Daoy (cell line): ENCODE measurements at regions not wholly inside any gene's neighbourhood (a gene's known extent, or its start where the extent isn't known, plus 50 kb on each side); places are given as distances from the start of the nearest gene placed in this dataset.
"Not testable (repeated sequence)": the region's sequence is repeated elsewhere in the genome, so short reads cannot be mapped to it uniquely, and the experiment has no call there.

Experiments used
- DNase-seq: peaks from one replicate; pipeline ENCODE4 v3.0.0-alpha.2; 2015; ENCODE audit warnings: low read depth

- no peak for DNase-seq
Observed at GRCh38 chr22:40094485-40094884, 83.2 kb upstream of the TNRC6B start.

DNA sequence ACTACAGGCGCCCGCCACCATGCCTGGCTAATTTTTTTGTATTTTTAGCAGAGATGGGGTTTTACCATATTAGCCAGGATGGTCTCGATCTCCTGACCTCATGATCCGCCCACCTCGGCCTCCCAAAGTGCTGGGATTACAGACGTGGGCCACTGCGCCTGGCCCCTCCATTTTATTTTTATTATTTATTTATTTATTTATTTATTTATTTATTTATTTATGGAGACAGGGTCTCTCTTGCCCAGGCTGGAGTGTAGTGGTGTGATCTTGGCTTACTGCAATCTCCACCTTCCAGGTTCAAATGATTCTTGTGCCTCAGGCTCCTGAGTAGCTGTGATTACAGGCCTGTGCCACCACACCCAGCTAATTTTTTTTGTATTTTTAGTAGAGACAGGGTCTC lies 77.8 kb upstream of the TNRC6B start:
- DNase-seq = not testable (repeated sequence)

- no peak for DNase-seq
Observed at GRCh38 chr22:40105755-40106154, 72.0 kb upstream of the TNRC6B start.

- no peak for DNase-seq
Observed at GRCh38 chr22:40107244-40107643, 70.5 kb upstream of the TNRC6B start.

GRCh38 chr22:40107851-40108378 lies 69.8 kb upstream of the TNRC6B start:
- DNase-seq = peak; percentile 58

- no peak for DNase-seq
Observed at GRCh38 chr22:40108396-40108795, 69.3 kb upstream of the TNRC6B start.

GRCh38 chr22:40108926-40109325 lies 68.8 kb upstream of the TNRC6B start:
- DNase-seq = not testable (repeated sequence)

DNA sequence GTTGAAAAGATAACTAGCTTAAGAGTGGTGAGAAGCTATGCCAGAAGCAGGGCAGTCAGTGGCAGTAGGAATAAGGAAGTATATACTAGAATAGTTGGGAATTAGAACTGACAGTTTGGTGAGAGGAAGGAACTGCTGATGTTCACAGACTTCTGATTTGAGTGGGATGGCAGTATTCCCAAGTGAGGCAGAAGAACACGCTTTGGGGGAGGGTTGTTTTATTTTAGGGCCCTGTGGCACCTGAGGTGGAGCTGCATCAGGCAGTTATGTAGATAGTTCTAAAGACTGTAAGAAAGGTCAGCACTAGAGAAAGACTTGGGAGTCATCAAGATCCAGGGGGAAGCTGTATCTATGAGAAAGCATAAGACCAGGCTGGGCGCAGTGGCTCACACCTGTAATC lies 66.3 kb upstream of the TNRC6B start:
- no peak for DNase-seq

DNA sequence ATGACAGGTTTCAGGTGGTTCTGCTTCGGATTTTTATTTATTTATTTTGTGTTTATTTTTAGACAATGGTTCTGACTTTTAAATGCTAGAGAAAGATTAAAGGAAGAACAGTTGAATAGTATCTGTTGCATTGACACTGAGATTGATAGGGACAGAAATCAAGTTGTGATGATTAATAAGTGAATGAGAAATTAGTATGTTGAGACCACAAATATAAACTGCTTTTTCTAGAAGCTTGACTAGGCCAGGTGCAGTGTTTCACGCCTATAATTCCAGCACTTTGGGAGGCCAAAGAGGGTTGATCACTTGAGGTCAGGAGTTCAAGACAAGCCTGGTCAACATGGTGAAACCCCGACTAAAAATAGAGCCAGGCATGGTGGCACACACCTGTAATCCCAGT lies 65.1 kb upstream of the TNRC6B start:
- no peak for DNase-seq

GRCh38 chr22:40113696-40114095 lies 64.0 kb upstream of the TNRC6B start:
- no peak for DNase-seq

DNA sequence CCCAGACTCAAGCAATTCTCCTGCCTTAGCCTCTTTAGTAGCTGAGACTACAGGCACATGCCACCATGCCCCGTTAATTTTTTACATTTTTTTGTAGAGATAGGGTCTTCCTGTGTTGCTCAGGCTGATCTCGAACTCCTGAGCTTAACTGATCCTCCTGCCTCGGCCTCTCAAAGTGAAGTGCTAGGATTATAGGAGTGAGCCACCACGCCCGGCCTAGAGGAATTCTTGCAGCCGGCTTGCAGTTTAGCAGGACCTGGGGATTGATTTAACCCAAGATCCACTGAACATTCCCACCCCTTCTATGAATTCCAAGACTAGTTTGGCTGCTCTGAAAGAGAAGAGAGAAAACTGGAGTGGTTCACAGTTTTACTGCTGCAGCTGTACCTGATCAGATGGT lies 63.3 kb upstream of the TNRC6B start:
- DNase-seq = no peak

- DNase-seq = no peak
Observed at GRCh38 chr22:40116496-40117200, 61.1 kb upstream of the TNRC6B start.

DNA sequence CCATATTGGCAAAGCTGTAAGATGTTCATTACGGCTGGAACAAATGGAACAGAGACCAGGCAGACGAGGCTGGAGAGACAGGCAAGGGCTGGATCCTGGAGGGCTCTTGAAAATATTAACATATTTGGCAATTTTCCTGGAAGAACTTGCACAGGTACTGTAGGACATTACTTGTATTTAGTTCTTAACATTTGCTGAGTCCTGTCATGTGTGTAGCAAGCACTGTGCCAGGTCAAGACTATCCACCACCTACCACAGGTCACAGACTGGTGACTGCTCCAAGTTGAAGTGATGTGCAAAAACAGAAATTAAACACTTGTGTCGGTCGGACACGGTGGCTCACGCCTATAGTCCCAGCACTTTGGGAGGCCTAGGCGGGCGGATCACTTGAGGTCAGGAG lies 58.7 kb upstream of the TNRC6B start:
- DNase-seq = no peak

DNA sequence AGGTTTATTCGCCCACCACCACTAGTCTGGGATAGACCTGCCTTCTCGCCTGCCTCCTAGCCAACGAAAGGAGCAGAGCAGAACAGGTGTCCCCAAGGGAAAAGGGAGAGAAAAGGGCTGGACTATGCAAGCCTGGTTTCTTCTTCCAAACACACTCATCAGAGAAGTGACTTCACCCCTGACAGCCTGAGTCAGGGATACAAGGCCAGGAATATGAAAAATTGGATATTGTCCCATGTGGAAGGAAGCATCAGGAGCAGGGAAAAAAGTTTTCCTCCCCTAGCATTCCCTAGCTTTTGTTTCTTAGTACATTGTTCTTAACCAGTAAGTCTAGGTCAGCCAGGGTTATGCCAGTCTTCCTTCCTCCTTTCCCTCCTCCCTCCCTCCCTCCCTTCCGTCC lies 56.9 kb upstream of the TNRC6B start:
- no peak for DNase-seq

DNA sequence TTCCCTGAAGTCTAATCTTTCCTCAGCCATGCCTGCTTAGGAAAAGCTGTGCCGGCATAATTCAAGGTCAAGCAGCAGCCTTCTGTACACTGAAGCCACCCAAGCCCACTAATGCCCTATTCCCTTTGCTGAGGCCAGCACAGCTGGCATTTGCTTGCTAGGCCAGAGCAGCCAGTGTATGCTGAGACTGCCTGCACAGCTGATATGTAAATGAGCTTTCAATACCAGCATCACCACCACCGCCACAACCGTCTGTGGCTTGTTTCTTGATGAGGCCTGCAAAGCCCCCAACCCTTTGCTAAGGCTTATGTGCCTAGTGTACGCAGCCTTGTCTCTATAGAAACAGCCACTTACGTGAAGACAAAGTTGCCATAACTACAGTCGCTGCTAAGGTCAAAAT lies 56.3 kb upstream of the TNRC6B start:
- no peak for DNase-seq

DNA sequence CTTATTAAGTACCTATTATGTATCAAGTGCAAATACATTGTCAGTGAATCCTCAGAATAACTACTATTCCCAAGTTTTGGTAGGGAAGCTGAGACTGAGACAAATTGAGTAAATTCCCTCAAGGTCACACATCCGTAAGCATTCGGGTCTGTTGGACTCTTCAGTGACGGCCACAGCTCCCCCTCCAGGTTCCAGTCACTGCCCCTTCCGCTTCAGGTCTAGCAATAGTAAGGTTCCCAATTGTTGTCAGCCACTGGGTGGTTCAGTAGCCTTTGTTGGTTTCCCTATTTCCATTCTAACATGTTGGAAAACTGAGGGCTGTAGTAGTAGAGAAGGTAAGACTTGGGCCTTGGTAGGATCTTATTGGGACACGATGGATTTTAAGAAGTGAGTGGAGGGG lies 54.9 kb upstream of the TNRC6B start:
- DNase-seq = no peak

GRCh38 chr22:40123387-40123786 lies 54.3 kb upstream of the TNRC6B start:
- no peak for DNase-seq
